Right ventricle myocardium superior (tissue), 1 donor: ENCODE measurements at regions not wholly inside any gene's neighbourhood (a gene's known extent, or its start where the extent isn't known, plus 50 kb on each side); places are given as distances from the start of the nearest gene placed in this dataset.
A peak's percentile ranks its signal among the peaks of the same experiment; 100 is the strongest.
"Not testable (repeated sequence)": the region's sequence is repeated elsewhere in the genome, so short reads cannot be mapped to it uniquely, and the experiment has no call there.

ENCODE experiments used
- ATAC-seq: fragments of 200-7000 bp; cut with Tn5 transposase; one replicate; pipeline ENCODE4 v1.9.1; 2020; ENCODE audit warnings: mild to moderate bottlenecking; ENCODE audit not compliant: poor library complexity
- DNase-seq: peaks from one replicate; pipeline ENCODE4 v3.0.0-alpha.2; 2020
- intact Hi-C: fragments of 100-400 bp; cut with DNase I; formaldehyde crosslinking; loops from one replicate; pipeline ENCODE4 v1.11.2; 2022
- donor health status: DM: no; HTN: yes; CAD: no; lungs with severe emphysema.

DNA sequence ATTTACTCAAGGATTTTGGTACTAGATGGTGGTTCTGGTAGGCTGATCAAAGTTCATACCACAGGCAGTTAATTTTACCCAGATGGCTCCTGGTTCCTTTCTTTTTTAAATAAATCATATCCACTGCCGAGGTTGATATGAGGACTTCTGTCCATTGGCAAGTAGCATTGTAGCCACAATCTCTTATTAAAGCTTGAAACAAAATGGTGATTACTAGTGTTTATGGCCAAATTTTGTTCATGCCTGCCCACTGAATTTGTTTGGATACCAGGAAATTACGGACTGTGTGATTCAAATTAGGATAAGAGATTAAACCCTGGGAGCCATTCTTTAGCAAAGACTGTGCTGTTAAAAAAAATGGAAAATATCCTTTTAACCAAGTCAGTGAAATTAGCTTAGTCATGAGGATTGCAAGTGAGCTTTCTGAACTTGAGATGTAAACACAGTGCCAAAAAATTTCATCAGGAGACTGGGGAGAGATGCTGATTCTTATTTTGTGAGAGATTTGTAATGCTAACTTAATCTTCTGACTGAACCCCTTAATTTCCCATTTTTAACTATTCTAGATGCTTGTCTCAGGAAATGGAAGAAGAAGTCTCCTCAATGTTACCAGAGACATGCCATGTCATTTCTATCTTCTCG is 893.5 kb upstream of the ADAMTS5 start:
- intact Hi-C loops, DNase-seq, ATAC-seq: not testable (repeated sequence)

DNA sequence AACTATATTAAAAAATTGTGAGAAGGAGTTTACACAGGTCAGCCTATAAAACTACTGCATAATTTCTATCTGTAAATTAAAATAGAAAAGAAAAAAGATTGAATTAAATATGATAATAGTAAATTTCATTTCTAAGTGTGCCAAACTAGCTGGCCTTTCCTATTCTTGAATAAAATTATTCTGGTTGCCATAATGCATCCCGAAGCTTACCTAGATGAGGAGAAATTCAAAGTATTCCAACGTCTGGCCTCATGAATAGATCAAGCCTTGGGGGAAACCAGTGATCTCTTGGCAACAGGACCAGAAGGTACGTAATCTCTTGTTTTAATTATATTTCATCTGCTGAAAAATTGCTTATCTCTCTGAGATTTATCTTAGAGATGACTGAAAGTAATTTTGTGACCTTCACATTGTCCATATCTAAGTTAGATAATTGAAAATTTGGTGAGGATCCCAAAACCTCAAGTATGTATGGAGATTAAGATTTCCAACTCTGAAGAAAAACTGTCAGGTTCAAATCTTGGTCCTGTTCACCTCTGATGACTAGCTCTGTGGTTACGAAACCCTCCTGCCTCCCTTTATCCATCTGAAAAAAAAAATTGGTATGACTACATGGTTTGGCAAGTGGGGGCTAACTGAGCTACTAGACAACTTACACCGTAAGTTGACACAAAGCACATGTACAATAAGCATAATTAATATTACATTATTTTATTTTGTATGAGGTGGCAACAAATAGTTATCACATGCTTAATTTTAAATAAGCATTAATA is 891.4 kb upstream of the ADAMTS5 start:
- intact Hi-C loops, ATAC-seq, DNase-seq: not testable (repeated sequence)

DNA sequence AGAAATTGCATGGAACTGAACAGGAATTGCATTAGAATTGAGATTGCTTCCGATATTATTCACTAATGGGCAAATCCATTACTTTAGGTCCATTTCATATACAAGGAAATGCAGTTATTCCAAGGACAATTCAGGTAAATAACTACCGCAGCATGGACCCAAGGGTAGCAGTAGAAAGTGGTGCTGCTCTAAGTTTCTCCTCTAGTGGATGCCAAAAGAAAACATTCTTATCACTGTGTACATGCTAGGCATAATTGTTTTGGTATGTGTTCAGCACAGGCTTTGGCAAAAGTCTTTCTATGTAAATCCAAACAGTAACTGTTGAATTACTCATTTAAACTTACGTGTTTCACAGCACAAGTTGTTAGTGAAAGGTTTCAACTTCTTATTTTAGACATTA is 890.1 kb upstream of the ADAMTS5 start:
- DNase-seq, intact Hi-C loops, ATAC-seq: not testable (repeated sequence)

DNA sequence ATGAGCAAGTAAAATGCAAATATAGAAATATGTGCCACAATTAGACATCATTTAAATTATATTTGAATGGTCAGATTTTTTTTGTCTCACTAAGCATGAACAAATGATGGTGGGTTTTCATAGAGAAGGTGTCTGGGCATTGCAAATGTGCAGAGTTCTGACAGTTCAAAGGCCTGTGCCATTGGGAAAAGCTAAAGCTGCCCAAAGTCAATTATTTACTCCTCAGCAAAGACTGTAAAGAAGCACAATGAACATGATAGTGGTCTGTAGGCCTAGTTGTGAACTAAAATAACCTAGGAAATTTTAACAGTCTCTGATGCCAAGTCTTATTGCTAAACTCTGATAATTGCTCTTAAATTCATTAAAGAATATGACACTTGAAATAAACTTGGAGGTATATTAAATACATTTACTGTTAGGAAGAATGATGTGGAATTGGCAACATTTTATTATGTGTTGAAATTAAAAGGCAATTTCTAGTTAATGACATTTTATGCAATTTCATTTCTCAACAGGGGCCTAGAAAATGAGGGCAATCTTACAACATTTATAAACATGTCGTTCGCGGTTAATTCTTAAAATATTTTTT is 874.3 kb upstream of the ADAMTS5 start:
- ATAC-seq (no peak), DNase-seq (no peak)
- intact Hi-C loops: no loop called here

DNA sequence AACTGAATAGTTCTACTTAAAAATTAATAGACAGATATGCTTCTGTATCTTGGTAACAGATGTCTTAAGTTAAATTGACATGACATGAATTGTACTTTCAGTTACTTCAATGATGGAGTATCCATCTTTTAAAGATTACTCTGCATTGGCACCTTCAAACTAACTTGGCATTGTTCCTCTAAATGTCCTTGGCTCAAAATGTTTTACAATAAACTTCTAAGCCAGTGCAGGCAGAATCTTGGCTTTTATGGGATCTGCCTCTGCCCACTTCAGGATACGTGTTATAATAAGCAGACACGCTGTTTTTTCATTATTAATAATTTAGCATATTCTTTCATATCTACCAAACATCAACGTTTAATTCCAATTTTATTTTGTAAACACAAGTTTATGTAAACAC is 873.4 kb upstream of the ADAMTS5 start:
- ATAC-seq (no peak), DNase-seq (no peak)
- intact Hi-C loops: no loop called here

DNA sequence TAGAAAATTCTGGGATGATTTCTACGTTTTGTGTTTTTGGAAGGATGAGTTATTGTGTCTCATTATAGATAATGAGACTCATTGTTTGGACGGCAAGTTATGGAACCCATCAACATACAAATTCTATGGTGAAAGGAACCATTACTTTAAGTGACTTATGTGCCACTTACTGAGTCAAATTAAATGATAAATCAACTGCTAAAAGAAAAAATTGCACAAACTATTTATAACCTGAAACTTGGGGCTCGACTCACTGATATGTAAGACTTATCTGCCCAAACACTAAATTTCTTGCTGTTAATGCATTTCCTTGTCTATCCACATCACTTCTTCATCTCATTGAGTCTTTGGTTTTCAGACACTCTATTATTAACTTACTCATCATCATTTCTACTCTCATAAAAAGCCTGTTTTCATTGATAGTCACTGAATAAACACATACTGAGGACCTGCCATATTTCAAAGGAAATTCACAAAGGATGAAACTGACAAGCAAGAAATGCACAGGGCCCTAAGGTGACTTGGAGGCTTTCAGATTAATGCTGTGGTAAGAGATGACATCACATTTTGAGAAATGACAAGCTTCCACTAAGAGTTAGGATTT is 872.7 kb upstream of the ADAMTS5 start:
- DNase-seq (no peak), ATAC-seq (no peak)
- intact Hi-C loops: no loop called here

DNA sequence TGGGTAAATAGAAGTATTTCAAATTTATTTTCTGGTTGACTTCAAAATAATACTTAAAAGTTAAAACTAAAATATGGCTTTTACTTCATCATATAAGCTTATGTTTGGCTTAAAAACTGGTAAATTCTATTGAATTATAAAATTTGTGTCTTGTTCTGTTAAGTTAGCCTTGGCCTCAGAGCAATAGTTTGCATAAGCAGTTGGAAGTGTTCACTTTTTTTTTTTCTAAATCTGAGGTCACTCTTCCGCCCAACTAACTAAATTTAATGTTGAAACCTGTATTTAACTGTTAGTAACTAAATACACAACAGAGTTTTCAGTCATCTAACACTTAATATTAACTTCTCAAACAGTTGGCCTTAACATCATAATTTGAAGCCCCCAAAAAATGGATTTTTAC is 871.7 kb upstream of the ADAMTS5 start:
- ATAC-seq: peak; percentile 85
- DNase-seq: no peak
- intact Hi-C loops: no loop called here

DNA sequence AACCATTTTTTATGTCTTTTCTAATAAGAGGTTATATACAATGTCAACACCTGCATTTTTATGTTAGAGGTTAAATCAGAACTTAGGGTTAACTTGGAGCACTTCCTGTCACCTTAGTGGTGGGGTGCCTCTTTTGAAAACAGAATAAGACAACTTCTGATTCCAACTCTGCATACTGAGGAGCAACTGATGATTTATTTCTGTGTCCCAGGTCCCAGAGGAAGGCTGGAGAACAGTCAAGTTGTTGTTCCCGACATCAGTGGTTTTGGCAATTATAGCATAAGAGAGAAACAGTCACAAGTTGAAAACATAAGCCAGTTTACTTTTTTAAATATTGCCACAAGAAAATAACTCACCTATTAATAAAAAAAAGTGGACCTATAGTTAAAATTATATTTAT is 871.0 kb upstream of the ADAMTS5 start:
- ATAC-seq (peak; percentile 92), DNase-seq (no peak)
- intact Hi-C loops: no loop called here

DNA sequence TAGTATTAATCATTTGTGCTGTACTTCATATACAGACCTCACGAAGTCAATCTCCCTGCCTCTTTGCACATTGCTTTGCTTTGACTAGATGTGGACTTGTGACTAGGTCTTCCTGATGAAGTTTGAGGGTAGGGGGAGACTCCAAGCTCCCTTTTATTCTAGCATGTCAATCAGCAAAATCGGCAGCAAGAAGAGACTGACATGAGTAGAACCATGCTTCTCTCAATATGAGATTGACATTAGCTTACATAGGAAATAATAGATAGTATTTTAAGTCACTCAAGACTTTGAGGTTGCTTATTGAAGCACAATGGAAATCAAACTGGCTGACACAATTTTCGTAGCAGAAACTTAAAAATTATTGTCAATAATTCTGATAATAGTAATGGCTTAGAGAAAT is 866.4 kb upstream of the ADAMTS5 start:
- no peak for ATAC-seq
- intact Hi-C loops: no loop called here

DNA sequence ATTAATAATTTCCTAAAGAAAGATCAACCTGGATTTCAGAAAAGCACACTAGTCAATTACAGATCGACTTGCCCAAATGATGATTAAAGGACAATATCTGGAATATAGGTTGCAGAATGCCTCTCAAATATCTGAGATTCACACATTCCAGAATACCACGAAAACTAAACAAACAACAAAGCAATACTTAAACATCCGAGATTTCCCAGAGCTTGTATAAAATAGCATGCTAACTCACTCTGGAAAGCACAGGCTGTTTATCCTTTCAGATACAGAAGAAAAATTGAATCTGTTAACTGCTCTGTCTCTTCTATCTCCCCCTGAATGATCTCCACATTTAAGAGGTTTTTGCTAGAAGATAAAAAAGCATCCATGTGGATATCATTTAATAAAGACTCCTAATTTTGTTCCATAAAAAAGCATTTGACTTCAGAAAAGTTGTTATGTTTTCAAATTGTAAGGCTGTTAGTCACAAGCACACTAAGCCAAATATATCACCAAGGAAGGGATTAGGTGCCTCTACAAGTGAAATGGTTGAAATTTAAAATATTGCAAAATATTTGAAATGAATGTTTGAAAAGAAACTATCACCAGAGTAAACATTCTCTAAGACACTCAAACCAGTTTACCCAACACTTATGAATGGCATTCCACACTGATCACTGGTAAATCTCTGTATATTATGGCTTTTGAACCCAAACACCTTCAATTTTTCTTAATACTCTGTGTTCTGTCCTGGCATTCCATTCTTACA is 865.1 kb upstream of the ADAMTS5 start:
- DNase-seq (no peak), ATAC-seq (no peak)
- intact Hi-C loops: no loop called here

More for the DNA sequence above, 866.4 kb upstream of the ADAMTS5 start:
- DNase-seq: no peak

DNA sequence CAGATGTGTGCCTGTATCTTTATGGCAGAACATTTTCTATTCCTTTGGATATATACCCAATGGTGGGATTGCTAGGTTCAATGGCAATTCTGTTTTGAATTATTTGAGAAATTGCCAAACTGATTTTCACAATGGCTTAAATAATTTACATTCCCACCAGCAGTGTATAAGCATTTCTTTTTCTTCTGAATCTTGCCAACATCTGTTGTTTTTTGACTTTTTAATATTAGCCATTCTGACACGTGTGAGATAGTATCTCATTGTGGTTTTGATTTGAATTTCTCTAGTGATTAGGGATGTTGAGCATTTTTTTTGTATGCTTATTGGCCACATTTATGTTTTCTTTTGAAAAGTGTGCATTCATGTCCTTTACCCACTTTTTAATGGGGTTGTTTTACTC is 864.3 kb upstream of the ADAMTS5 start:
- ATAC-seq (no peak), DNase-seq (no peak)
- intact Hi-C loops: no loop called here

DNA sequence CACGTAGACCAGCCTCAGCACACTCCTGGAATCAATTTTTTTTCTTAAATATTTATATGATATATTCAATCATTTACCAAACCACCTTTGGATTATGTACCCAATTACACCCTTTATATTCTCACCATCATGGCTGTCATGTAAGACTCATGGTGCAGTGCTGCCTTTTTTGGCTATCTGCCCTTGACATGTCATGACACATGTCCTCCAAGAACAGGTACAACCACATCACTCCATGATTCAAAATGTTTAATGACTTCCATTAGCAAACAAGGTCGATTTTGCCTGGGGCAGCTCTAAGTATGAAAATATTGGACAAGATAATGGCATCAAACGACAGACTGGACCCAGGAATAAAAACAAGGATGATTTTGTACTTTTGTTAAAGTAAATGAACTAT is 861.1 kb upstream of the ADAMTS5 start:
- no peak for ATAC-seq
- DNase-seq: no peak
- intact Hi-C loops: no loop called here

DNA sequence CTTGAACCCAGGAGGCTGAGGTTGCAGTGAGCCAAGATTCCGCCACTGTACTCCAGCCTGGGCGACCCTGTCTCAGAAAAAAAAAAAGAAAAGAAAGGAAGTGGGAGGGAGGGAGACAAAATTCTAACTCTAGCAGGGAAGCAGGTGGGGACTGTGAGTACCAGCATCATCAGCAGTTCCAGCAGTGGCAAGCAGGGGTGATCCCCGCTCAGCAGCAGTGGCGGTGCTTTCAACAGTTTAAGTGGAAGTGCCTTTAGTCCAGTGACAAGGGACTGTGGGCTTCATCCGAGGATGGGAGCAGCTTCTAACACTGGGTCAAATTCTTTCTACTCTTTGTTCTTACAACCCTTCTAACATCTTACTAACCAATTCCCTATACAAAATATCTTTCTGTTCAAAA is 858.1 kb upstream of the ADAMTS5 start:
- intact Hi-C loops: no loop called here
- no peak for DNase-seq
- no peak for ATAC-seq

DNA sequence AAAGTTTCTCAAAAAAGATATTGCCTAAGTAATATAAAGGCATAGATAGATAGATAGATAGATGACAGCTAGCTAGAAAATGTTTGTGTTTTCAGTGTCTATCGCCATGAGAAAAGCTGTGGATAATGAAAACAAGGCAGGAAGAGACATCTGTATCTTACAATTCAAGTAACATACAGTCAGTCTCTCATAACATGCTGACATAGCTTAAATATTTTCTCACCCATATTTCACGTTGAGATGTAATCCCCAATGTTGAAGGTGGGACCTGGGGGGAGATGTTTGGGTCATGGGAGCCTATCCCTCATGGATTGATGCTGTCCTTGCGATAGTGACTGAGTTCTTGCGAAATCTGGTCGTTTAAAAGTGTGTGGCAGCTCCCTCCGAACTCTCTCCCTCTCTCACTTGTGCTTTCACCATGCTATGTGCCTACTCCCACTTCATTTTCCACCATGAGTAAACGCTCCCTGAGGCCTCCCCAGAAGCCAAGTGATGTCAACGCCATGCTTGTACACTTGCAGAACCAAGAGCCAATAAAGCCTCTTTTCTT is 856.8 kb upstream of the ADAMTS5 start:
- no peak for ATAC-seq
- intact Hi-C loops: no loop called here
- DNase-seq: no peak

DNA sequence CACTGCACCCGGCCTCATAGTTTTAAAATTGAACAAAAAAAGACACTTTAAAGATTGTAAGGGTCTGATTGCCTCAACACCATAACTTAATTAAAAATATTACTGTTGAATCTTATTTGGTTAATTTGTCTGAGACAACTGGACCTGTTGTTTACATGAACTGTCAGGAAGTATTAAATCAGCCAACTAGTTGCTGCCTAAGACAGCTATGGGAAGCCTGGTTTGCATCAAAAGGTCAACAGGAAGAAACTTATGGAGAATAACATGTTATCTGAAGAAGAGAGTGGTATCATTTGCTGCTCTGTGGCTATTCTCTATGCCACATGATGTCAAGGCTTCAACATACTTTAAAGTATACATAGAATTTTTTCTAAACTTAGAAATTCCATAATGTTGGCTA is 853.5 kb upstream of the ADAMTS5 start:
- ATAC-seq (no peak), DNase-seq (no peak)

DNA sequence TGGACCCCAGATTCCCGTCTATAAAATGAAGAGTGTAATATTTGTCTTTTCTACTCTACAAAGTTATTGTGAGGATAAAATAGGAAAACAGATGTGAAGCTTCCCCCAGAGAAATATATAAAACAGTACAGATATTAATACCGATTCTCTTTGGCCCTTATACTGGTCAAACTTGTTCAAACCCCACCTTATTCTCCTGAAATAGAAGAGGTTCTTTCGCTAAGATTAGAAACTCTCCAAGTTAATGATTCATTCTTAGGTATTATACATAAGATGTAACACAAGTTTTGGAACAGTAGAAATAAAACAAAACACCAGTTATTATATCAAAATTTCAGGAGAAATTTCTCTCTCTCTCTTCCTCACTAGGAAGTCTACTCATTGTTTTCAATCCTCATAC is 852.4 kb upstream of the ADAMTS5 start:
- no peak for ATAC-seq
- DNase-seq: no peak
- intact Hi-C loops: no loop called here

More for the DNA sequence above, 853.5 kb upstream of the ADAMTS5 start:
- intact Hi-C loops: no loop called here

DNA sequence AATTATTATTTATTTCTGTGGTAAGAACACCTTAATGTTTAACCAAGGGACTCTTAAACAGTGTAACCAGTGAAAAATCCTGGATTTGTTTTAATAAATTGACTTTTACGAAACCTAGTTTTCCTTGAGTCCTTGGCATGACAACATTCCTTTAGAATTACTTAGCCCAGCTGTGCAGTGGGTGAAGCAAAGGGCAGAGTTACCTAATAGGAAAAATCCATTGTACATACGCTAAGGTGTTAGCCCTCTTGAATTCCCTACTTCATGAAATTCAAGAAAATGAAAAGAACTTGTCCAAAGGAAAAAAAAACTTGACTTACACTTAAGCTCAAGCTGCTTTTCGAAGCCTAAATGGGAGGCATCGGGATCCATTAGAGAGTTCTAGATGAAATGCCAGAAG is 852.0 kb upstream of the ADAMTS5 start:
- DNase-seq (no peak), ATAC-seq (no peak)
- intact Hi-C loops: no loop called here

DNA sequence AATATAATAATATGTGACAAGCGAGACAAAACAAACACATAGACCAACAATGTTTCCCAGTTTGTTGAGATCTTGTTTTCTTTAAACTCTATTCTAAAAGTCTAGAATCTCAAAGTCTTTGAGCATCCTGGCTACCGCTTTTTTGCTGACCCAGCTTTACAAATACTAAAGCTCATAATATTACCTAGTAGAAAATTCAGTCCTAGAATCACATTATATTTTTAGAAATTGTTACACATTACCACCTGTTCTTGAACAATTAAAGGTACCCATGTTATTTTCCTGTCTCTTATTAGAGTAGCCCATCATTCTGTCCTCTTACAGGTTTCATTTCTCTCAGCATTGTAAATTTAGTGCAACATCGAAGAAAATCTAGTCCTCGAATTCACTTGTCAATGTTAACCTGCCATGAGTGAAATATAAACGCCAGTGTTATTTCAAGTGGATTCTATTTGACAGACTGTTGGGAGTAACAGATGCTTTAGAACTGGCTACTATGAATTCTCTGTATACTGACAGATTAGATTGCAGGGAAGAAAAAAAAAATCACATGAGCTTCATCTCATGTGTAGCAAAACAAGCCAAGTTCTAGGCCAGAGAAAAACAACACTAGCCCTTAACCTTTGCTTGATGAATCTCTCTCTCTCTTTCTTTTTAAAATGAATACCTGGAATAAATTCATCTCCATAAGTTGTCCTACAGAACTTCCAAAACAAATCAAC is 851.2 kb upstream of the ADAMTS5 start:
- intact Hi-C loops: no loop called here
- ATAC-seq (peak; percentile 76), DNase-seq (no peak)
